NCI-H2227 (cell line): ENCODE measurements at regions not wholly inside any gene's neighbourhood (a gene's known extent, or its start where the extent isn't known, plus 50 kb on each side); places are given as distances from the start of the nearest gene placed in this dataset.

Experiments
- DNase-seq: peaks from one replicate; lab custom pipeline; 2025; ENCODE audit not compliant: unreplicated experiment; lab: John Stamatoyannopoulos, UW

GRCh38 chr1:56002231-56002630 is 577.1 kb downstream of the PLPP3 start:
- DNase-seq = no peak

- no peak for DNase-seq
Measured at GRCh38 chr1:56000424-56000823, 578.9 kb downstream of the PLPP3 start.

GRCh38 chr1:55997536-55997935 is 581.8 kb downstream of the PLPP3 start:
- no peak for DNase-seq

GRCh38 chr1:55993646-55994318 is 585.6 kb downstream of the PLPP3 start:
- DNase-seq = no peak

- no peak for DNase-seq
Measured at GRCh38 chr1:55990007-55990406, 589.4 kb downstream of the PLPP3 start.

GRCh38 chr1:55988963-55989452 is 590.4 kb downstream of the PLPP3 start:
- no peak for DNase-seq

- no peak for DNase-seq
Measured at GRCh38 chr1:55987491-55988249, 591.7 kb downstream of the PLPP3 start.

- DNase-seq = no peak
Measured at GRCh38 chr1:55986003-55986402, 593.4 kb downstream of the PLPP3 start.

- no peak for DNase-seq
Measured at GRCh38 chr1:55981010-55981650, 598.2 kb downstream of the PLPP3 start.

- no peak for DNase-seq
Measured at GRCh38 chr1:55980582-55980981, 598.8 kb downstream of the PLPP3 start.

- no peak for DNase-seq
Measured at GRCh38 chr1:55974714-55975441, 604.5 kb downstream of the PLPP3 start.

GRCh38 chr1:55970526-55971110 is 608.7 kb downstream of the PLPP3 start:
- no peak for DNase-seq

- no peak for DNase-seq
Measured at GRCh38 chr1:55969322-55969721, 610.0 kb downstream of the PLPP3 start.

- no peak for DNase-seq
Measured at GRCh38 chr1:55968661-55969060, 610.7 kb downstream of the PLPP3 start.

- no peak for DNase-seq
Measured at GRCh38 chr1:55965981-55966461, 613.3 kb downstream of the PLPP3 start.

GRCh38 chr1:55962472-55962871 is 616.9 kb downstream of the PLPP3 start:
- no peak for DNase-seq

GRCh38 chr1:55959136-55959548 is 620.2 kb downstream of the PLPP3 start:
- DNase-seq = no peak

GRCh38 chr1:55958498-55958897 is 620.9 kb downstream of the PLPP3 start:
- DNase-seq = no peak

- DNase-seq = no peak
Measured at GRCh38 chr1:55957276-55957675, 622.1 kb downstream of the PLPP3 start.

- no peak for DNase-seq
Measured at GRCh38 chr1:55955016-55955621, 624.2 kb downstream of the PLPP3 start.
